HG03175 (cell line): ENCODE measurements at regions not wholly inside any gene's neighbourhood (a gene's known extent, or its start where the extent isn't known, plus 50 kb on each side); places are given as distances from the start of the nearest gene placed in this dataset.
"Not testable (repeated sequence)": the region's sequence is repeated elsewhere in the genome, so short reads cannot be mapped to it uniquely, and the experiment has no call there.

Experiments
- ATAC-seq: cut with Tn5 transposase; IDR thresholded peaks from one replicate; pipeline ENCODE4 v1.9.1; 2021; ENCODE audit warnings: mild to moderate bottlenecking, moderate library complexity; ENCODE audit not compliant: unreplicated experiment

DNA sequence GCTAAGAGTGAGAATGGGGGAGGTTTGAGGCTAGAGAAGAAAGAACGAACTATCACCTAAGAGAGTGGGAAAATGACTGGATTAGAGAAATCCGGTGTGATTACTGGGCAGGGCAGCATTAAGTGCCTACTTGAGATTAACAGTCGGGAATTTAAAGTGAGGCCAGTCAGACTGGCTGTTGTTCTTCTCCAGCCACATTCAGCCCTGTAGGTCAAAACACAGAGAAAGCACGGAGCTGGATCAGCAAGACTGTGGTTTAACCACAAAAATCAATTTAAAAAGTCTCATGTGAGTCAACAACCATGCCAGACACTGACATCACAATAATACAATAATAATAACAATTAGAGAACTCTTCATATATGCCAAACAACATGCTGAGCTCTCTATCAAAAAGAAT lies 301.9 kb upstream of the SGK1 start:
- no peak for ATAC-seq

DNA sequence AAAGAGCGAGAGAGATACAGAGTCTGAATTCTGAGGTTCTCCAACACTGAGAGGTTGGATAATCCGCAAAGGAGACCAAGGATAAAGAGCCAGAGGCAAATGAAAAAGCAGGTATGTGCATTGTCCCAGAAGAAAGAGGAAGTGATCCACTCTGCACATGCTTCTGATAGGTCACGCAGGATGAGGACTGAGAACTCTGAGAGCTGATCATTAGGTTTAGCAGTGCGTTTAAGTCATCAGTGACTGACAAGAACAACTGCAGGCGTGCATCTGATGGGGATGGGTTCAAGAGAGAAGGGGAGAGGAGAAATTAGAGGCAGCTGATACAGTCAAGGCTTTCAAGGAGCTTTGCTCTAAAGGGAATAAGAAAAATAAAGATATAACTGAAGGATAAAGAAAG lies 301.2 kb upstream of the SGK1 start:
- peak; percentile 74 for ATAC-seq

GRCh38 chr6:134614606-134615485 lies 296.9 kb upstream of the SGK1 start:
- ATAC-seq: no peak

DNA sequence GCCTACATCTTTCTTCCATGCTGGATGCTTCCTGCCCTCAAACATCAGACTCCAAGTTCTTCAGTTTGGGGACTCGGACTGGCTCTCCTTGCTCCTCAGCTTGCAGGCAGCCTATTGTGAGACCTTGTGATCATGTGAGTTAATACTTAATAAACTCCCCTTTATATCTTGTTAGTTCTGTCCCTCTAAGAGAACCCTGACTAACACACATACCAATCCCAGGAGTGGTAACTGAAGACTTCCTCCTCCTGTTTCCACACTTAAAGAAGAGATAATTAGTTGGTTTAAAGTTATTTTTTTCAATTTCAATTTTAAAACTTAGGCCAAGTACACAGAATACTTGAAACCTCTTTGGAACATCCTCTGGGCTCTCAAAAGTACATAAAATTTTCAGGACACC lies 294.2 kb upstream of the SGK1 start:
- ATAC-seq: not testable (repeated sequence)

GRCh38 chr6:134610411-134610810 lies 292.5 kb upstream of the SGK1 start:
- ATAC-seq: no peak

GRCh38 chr6:134609716-134610261 lies 291.9 kb upstream of the SGK1 start:
- ATAC-seq: no peak

GRCh38 chr6:134607411-134607810 lies 289.5 kb upstream of the SGK1 start:
- ATAC-seq: no peak

- no peak for ATAC-seq
Observed at GRCh38 chr6:134605034-134605433, 287.1 kb upstream of the SGK1 start.

GRCh38 chr6:134604014-134604676 lies 286.2 kb upstream of the SGK1 start:
- no peak for ATAC-seq

- ATAC-seq: no peak
Observed at GRCh38 chr6:134603561-134603960, 285.6 kb upstream of the SGK1 start.

- no peak for ATAC-seq
Observed at GRCh38 chr6:134602123-134602522, 284.2 kb upstream of the SGK1 start.

DNA sequence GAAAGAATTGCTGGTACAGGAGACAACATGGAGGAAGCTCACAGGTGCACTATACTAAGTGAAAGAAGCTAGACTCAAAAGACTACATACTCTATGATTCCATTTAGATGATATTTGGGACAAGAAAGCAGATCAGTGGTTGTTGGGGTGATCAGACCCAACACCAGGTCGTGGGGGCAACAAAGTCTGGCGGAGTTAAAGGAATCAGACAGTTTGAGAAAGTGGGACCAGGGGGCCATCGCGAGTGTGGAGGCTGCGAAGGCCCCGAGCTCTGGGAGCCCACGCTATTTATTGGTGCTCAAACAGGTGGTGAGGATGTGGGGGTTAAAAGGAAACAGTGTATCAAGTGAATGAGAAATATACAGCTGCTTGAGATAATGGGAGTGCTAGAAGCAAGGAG lies 282.8 kb upstream of the SGK1 start:
- no peak for ATAC-seq

DNA sequence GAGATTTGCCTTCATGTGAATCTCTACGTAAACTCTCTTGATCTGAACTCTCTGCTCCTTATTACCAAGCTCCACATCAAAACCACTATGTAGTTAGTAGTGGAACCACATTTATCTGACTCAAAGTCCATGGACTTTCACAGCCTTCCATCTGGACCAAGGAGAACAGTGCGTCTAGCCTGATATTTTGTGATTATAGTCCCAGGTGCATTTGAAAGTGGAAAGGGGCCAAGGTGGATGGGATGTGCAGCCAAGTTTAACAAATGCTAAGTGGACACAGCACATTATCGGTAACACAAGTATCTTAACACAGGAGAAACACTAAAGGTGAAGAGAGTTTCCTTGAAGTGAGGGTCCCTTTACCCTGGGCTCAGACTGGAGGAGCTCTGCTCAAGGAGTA lies 281.2 kb upstream of the SGK1 start:
- no peak for ATAC-seq

GRCh38 chr6:134596191-134596590 lies 278.3 kb upstream of the SGK1 start:
- no peak for ATAC-seq

DNA sequence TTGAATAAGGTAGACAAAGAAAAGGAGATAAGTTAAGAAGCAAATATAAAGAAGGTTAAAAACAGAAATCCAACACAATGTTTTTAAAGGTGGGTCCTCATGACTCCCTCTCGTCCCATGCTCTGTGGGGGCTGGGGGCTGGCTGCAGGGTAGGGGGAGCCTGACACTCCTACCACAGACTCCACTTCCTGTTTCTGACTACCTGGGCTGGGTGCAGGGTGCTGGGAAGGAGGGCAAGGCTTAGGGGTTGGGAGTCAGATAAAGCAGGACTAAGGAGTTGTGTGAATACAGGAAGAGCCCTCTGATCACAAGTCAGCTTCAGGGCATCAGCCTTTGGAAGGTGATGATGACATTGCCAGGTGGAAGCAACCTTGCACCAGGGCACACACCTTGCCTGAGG lies 277.0 kb upstream of the SGK1 start:
- no peak for ATAC-seq

DNA sequence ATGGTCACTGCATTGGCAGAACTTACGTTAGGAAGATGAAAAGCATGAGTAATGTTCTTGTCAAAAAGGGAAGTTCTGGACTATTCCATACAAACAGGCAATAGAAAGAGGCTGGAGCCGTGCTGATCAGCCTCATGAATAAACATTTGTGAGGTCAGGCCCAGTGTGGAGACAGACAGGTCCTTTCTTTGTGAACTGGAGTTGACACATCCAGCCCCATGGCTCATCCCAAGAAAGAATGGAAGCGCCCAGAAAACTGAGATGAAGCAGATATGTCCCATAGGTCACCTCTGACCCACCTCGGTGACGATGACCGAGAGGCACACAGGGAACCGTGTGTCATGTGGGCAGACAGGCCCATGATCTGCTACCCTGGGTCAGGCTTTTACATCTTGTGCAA lies 276.0 kb upstream of the SGK1 start:
- no peak for ATAC-seq

GRCh38 chr6:134593442-134593841 lies 275.5 kb upstream of the SGK1 start:
- ATAC-seq: no peak

DNA sequence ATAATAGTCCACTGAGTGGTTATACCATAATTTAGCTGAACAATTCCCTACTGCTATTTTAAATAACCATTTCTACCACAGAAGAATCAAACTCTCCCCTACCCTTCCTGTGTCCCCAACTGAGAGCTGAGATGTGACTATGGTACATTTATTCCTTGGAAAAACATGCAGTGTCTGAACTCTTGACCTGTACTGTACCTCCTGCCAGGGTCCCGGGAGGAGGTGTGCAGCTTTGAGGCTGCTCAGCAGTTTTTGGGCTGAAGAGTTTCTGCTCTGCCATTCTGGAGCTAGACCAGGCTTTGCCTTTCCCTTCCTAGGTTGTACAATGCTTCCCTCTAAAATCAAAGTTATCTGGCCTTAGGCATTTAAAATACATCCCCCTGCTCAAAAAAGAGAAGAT lies 275.1 kb upstream of the SGK1 start:
- ATAC-seq: no peak

- no peak for ATAC-seq
Observed at GRCh38 chr6:134590449-134590848, 272.5 kb upstream of the SGK1 start.

DNA sequence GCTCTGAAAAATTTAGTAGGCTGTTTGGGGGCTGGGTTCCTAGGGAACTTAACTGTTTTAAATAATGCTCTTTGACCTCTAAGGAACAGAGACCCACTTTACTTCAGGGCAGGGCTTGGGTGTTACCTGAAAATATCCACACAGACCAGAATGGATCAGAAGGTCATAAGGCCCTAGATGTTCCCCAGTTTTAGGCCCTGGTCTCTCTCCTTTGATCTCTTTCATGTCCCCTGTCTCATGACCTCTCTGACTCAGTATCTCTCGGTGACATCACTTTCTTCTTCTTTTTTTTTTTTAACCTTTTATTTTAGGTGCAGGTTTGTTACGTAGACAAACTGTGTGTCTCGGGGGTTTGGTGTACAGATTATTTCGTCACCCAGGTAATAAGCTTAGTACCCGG lies 272.1 kb upstream of the SGK1 start:
- no peak for ATAC-seq

GRCh38 chr6:134589512-134589911 lies 271.6 kb upstream of the SGK1 start:
- no peak for ATAC-seq

DNA sequence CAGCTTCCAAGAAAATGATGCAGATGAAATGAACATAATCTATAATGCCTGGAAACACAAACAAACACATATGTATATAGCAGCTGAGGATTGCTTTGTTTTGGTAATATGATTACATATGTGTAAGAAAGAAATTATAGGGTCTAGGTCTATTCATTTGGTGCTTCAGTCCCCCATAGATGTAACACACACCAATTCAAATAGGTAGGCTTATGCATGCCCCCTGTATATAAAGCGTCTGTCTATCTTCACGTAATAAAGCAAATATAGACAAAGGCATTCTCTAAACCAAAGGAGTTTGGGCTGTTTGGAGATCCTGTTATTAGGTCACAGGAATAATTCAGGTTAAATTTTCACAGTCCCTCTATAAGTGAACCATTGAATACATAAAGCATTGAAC lies 270.4 kb upstream of the SGK1 start:
- ATAC-seq: no peak
